ENCODE measurements at regions not wholly inside any gene's neighbourhood (a gene's known extent, or its start where the extent isn't known, plus 50 kb on each side); places are given as distances from the start of the nearest gene placed in this dataset.

DNA sequence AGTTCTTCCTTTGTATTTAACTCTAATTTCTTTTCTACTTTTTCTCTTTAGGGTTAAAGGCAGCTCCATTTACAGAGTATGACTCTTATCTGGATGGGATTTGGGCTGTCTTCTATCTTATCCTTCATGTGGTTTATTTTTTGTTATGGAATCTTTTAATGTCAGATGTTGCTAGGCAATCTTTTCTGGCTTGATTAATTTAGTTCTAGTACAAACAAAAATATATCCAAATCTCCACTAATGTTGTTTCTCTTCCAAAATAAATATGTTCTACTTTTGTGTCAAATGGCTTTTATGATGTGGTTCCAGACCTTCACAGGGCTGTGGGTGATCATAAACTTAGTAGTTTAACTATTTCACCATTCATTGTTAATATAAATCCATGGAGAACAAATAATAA is 246.9 kb downstream of the AHR start:
- H3K27me3 ChIP-seq (ENCODE audit: control insufficient read depth, insufficient read depth, low read length): no peaks in the 10 kb centered on the region
- H3K9ac ChIP-seq (ENCODE audit: low read length): no peak overlapping the region
- H3K27ac ChIP-seq (ENCODE audit: low read depth, low read length): no peak overlapping the region
- no peaks in the 10 kb centered on the region for H3K9me3 ChIP-seq (ENCODE audit: control insufficient read depth, insufficient read depth, low read depth, low read length)
- H3K4me1 ChIP-seq (ENCODE audit: control insufficient read depth, insufficient read depth, low read length): no peaks in the 10 kb centered on the region
- no peaks in the 10 kb centered on the region for H3K36me3 ChIP-seq (ENCODE audit: control insufficient read depth, insufficient read depth, low read length)
- H3K4me3 ChIP-seq (ENCODE audit: low read depth, low read length): no peak overlapping the region

DNA sequence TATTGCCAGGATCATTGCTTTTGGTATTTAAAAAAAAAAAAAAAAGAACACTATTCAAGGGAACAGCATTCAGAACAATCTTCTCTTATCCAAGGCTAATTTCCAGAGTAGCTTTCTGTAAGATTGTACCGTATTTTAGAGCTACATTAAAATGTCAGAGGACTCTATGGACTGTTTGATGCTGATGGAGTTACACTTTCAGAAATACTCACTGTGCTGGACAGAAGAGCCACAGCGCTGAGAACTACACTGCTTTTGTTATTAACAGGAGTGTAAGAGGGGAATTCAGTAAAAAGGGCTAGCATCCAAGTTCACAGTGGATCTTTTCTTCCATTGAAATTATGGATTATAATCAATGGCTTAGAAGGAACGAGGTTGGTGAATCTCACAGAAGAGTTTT is 247.7 kb downstream of the AHR start:
- H3K36me3 ChIP-seq (ENCODE audit: control insufficient read depth, insufficient read depth, low read length): no peaks in the 10 kb centered on the region
- no peaks in the 10 kb centered on the region for H3K9me3 ChIP-seq (ENCODE audit: control insufficient read depth, insufficient read depth, low read depth, low read length)
- no peak overlapping the region for H3K27ac ChIP-seq (ENCODE audit: low read depth, low read length)
- H3K27me3 ChIP-seq (ENCODE audit: control insufficient read depth, insufficient read depth, low read length): no peaks in the 10 kb centered on the region
- no peak overlapping the region for H3K9ac ChIP-seq (ENCODE audit: low read length)
- H3K4me3 ChIP-seq (ENCODE audit: low read depth, low read length): no peak overlapping the region
- no peaks in the 10 kb centered on the region for H3K4me1 ChIP-seq (ENCODE audit: control insufficient read depth, insufficient read depth, low read length)

- Histone ChIP-seq H3K27me3 (ENCODE audit: control insufficient read depth, insufficient read depth, low read length) (no peaks in the 10 kb centered on the region), H3K9ac (ENCODE audit: low read length) (no peak overlapping the region), H3K9me3 (ENCODE audit: control insufficient read depth, insufficient read depth, low read depth, low read length) (no peaks in the 10 kb centered on the region), H3K4me3 (ENCODE audit: low read depth, low read length) (no peak overlapping the region), H3K27ac (ENCODE audit: low read depth, low read length) (no peak overlapping the region), H3K36me3 (ENCODE audit: control insufficient read depth, insufficient read depth, low read length) (no peaks in the 10 kb centered on the region), H3K4me1 (ENCODE audit: control insufficient read depth, insufficient read depth, low read length) (no peaks in the 10 kb centered on the region)
Observed at GRCh38 chr7:17546592-17546991, 248.1 kb downstream of the AHR start.

GRCh38 chr7:17548014-17548653 is 249.7 kb downstream of the AHR start:
- Histone ChIP-seq H3K9me3 (ENCODE audit: control insufficient read depth, insufficient read depth, low read depth, low read length) (no peaks in the 10 kb centered on the region), H3K27ac (ENCODE audit: low read depth, low read length) (no peak overlapping the region), H3K9ac (ENCODE audit: low read length) (no peak overlapping the region), H3K27me3 (ENCODE audit: control insufficient read depth, insufficient read depth, low read length) (no peaks in the 10 kb centered on the region), H3K36me3 (ENCODE audit: control insufficient read depth, insufficient read depth, low read length) (no peaks in the 10 kb centered on the region), H3K4me1 (ENCODE audit: control insufficient read depth, insufficient read depth, low read length) (no peaks in the 10 kb centered on the region), H3K4me3 (ENCODE audit: low read depth, low read length) (no peak overlapping the region)

DNA sequence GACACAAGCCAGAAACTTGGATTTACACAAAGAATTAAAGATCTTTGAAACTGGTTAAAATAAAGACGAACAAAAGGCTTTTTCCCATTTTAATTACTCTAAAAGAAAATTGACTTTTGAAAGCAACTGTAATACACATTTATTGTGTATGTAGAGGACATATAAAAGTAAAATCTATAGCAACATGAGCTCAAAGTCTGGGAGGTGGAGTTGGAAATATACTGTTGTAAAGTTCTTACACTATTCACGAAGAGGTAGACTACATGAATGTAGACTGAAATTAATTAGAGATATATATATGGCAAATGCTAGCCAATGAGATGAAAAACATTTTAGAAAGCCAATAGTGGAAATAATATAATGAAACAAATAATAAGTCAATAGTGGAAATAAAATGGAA is 251.0 kb downstream of the AHR start:
- Histone ChIP-seq H3K27me3 (ENCODE audit: control insufficient read depth, insufficient read depth, low read length) (no peaks in the 10 kb centered on the region), H3K9me3 (ENCODE audit: control insufficient read depth, insufficient read depth, low read depth, low read length) (no peaks in the 10 kb centered on the region), H3K4me1 (ENCODE audit: control insufficient read depth, insufficient read depth, low read length) (no peaks in the 10 kb centered on the region), H3K27ac (ENCODE audit: low read depth, low read length) (no peak overlapping the region), H3K9ac (ENCODE audit: low read length) (no peak overlapping the region), H3K4me3 (ENCODE audit: low read depth, low read length) (no peak overlapping the region), H3K36me3 (ENCODE audit: control insufficient read depth, insufficient read depth, low read length) (no peaks in the 10 kb centered on the region)

DNA sequence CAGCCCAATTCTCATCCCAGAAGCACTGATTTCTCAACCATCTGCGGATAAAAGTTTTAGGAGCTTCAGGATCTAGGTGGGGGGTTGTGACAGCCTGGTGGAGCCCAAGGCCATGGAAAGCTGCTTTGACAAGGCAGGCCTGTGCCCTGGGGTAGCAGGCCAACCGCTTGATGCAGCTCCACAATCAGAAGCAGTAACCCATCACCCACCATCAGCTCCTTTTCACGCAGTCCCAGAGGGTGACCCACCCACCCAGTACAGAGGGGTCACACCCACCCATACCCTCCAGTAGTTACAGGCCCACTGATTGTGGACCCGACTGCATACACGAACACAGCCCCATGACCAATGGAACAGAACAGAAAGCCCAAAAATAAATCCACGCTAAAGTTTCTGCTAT is 253.9 kb downstream of the AHR start:
- no peak overlapping the region for H3K27ac ChIP-seq (ENCODE audit: low read depth, low read length)
- H3K27me3 ChIP-seq (ENCODE audit: control insufficient read depth, insufficient read depth, low read length): no peaks in the 10 kb centered on the region
- no peak overlapping the region for H3K9ac ChIP-seq (ENCODE audit: low read length)
- no peaks in the 10 kb centered on the region for H3K4me1 ChIP-seq (ENCODE audit: control insufficient read depth, insufficient read depth, low read length)
- no peaks in the 10 kb centered on the region for H3K9me3 ChIP-seq (ENCODE audit: control insufficient read depth, insufficient read depth, low read depth, low read length)
- H3K36me3 ChIP-seq (ENCODE audit: control insufficient read depth, insufficient read depth, low read length): no peaks in the 10 kb centered on the region
- H3K4me3 ChIP-seq (ENCODE audit: low read depth, low read length): no peak overlapping the region

- H3K4me3 ChIP-seq (ENCODE audit: low read depth, low read length): no peak overlapping the region
- H3K36me3 ChIP-seq (ENCODE audit: control insufficient read depth, insufficient read depth, low read length): no peaks in the 10 kb centered on the region
- H3K9ac ChIP-seq (ENCODE audit: low read length): no peak overlapping the region
- H3K27me3 ChIP-seq (ENCODE audit: control insufficient read depth, insufficient read depth, low read length): no peaks in the 10 kb centered on the region
- no peaks in the 10 kb centered on the region for H3K9me3 ChIP-seq (ENCODE audit: control insufficient read depth, insufficient read depth, low read depth, low read length)
- H3K4me1 ChIP-seq (ENCODE audit: control insufficient read depth, insufficient read depth, low read length): no peaks in the 10 kb centered on the region
- no peak overlapping the region for H3K27ac ChIP-seq (ENCODE audit: low read depth, low read length)
Observed at GRCh38 chr7:17552952-17553351, 254.5 kb downstream of the AHR start.

DNA sequence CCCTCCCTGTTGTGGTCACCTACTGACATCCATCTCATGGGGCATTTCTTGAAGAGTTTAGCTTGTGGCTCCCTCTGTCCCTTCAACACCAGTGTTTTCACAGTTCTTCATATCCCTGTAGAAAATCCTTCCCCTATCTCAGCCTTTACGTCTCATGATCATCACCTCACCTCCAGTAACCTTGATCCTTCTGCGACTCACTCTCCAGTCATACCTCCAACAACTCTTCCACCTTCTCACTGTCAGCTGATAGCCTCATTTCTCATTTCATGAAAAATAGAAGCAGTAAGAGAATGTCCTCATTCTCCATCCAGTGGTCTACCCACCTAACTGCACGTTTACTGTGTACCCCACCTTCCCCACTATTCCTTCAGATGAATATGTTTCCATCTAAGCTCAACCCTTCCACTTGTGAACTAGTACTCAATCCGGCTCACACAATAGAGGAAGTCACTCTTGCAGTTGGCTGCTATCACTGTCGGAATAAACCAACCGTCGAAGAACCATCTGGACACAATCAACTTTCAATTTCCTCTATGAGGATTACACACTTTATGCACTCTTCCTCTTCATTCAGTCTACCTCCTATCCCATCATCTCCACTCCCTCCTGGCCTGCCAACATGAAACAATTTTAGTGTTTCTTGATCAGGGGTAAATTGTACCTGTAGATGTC is 256.0 kb downstream of the AHR start:
- Histone ChIP-seq H3K27me3 (ENCODE audit: control insufficient read depth, insufficient read depth, low read length) (no peaks in the 10 kb centered on the region), H3K36me3 (ENCODE audit: control insufficient read depth, insufficient read depth, low read length) (no peaks in the 10 kb centered on the region), H3K9me3 (ENCODE audit: control insufficient read depth, insufficient read depth, low read depth, low read length) (no peaks in the 10 kb centered on the region), H3K4me3 (ENCODE audit: low read depth, low read length) (no peak overlapping the region), H3K9ac (ENCODE audit: low read length) (no peak overlapping the region), H3K4me1 (ENCODE audit: control insufficient read depth, insufficient read depth, low read length) (no peaks in the 10 kb centered on the region), H3K27ac (ENCODE audit: low read depth, low read length) (no peak overlapping the region)

DNA sequence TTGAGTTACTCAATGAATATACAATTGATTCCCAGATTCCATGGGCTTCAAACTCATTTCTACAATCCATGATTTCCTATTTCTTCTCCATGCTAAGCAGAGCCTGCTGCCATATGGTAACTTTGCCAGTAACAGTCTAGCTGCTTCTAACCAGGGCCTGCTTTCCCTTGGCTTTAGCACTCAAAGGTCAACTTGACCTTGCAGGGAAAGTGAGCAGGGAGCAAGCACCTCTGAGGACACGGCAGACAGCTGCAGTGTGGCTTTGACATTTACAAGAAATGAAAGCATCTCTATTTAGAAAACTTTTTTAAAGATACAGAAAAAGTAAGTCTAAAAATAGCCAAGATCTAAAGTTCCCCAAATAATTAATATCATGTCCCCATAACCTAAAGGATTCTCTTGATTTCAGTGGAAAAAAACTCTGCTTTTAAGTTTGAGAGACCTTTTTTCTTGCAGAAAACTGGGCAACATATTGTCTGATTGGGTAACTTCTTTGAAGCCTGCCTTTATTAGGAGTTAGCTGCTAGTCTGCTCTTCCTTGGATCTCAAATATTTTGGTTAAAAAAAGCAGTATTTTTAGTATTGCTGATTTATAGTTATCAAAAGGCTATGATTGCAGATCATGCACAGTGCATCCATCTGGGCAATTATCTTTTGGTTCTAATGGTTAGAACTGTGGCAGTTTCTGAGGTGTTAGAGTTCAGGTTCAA is 257.9 kb downstream of the AHR start:
- H3K9ac ChIP-seq (ENCODE audit: low read length): no peak overlapping the region
- no peak overlapping the region for H3K4me3 ChIP-seq (ENCODE audit: low read depth, low read length)
- no peak overlapping the region for H3K27ac ChIP-seq (ENCODE audit: low read depth, low read length)

GRCh38 chr7:17557251-17557671 is 258.8 kb downstream of the AHR start:
- H3K4me3 ChIP-seq (ENCODE audit: low read depth, low read length): no peak overlapping the region
- H3K4me1 ChIP-seq (ENCODE audit: control insufficient read depth, insufficient read depth, low read length): no peaks in the 10 kb centered on the region
- H3K27ac ChIP-seq (ENCODE audit: low read depth, low read length): no peak overlapping the region
- H3K9ac ChIP-seq (ENCODE audit: low read length): no peak overlapping the region
- no peaks in the 10 kb centered on the region for H3K9me3 ChIP-seq (ENCODE audit: control insufficient read depth, insufficient read depth, low read depth, low read length)
- H3K27me3 ChIP-seq (ENCODE audit: control insufficient read depth, insufficient read depth, low read length): no peaks in the 10 kb centered on the region
- no peaks in the 10 kb centered on the region for H3K36me3 ChIP-seq (ENCODE audit: control insufficient read depth, insufficient read depth, low read length)

More for the DNA sequence above, 257.9 kb downstream of the AHR start:
- Histone ChIP-seq H3K36me3 (ENCODE audit: control insufficient read depth, insufficient read depth, low read length) (no peaks in the 10 kb centered on the region), H3K4me1 (ENCODE audit: control insufficient read depth, insufficient read depth, low read length) (no peaks in the 10 kb centered on the region), H3K9me3 (ENCODE audit: control insufficient read depth, insufficient read depth, low read depth, low read length) (no peaks in the 10 kb centered on the region), H3K27me3 (ENCODE audit: control insufficient read depth, insufficient read depth, low read length) (no peaks in the 10 kb centered on the region)

- H3K9ac ChIP-seq (ENCODE audit: low read length): no peak overlapping the region
- no peaks in the 10 kb centered on the region for H3K9me3 ChIP-seq (ENCODE audit: control insufficient read depth, insufficient read depth, low read depth, low read length)
- H3K36me3 ChIP-seq (ENCODE audit: control insufficient read depth, insufficient read depth, low read length): no peaks in the 10 kb centered on the region
- H3K27ac ChIP-seq (ENCODE audit: low read depth, low read length): no peak overlapping the region
- H3K27me3 ChIP-seq (ENCODE audit: control insufficient read depth, insufficient read depth, low read length): no peaks in the 10 kb centered on the region
- no peaks in the 10 kb centered on the region for H3K4me1 ChIP-seq (ENCODE audit: control insufficient read depth, insufficient read depth, low read length)
- no peak overlapping the region for H3K4me3 ChIP-seq (ENCODE audit: low read depth, low read length)
Observed at GRCh38 chr7:17558135-17558534, 259.7 kb downstream of the AHR start.

Data from HUES6 (cell line).